ENCODE measurements at regions not wholly inside any gene's neighbourhood (a gene's known extent, or its start where the extent isn't known, plus 50 kb on each side); places are given as distances from the start of the nearest gene placed in this dataset.

DNA sequence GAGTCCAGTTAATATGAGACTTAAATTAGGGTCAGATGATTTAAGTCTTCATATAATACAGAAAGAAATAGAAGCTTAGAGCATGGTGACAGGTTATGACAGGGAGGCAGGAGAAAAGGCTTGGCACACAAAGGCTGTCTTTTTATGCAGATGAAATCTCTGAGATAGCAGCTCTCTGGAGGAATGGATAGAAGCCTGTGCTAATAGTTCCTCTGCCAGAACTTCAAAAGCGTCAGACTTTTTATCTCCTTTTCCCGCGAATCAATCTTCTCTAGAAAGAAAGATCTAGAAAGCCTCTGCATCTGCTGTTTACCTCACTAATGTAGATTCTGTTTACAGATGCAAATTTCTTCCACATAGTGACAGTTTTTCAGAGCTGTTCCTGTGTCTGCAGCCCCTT, 1106.2 kb downstream of the XPNPEP1 start:
- FAIRE-seq = no peak
- DNase-seq (ENCODE audit: insufficient read length, low spot score) = no peak

GRCh38 chr10:108812906-108813305, 1110.4 kb downstream of the XPNPEP1 start:
- DNase-seq (ENCODE audit: insufficient read length, low spot score) (no peak), FAIRE-seq (no peak)

GRCh38 chr10:108812296-108812695, 1111.0 kb downstream of the XPNPEP1 start:
- DNase-seq (ENCODE audit: insufficient read length, low spot score) (no peak), FAIRE-seq (no peak)

- FAIRE-seq (no peak), DNase-seq (ENCODE audit: insufficient read length, low spot score) (no peak)
These were observed 1115.1 kb downstream of the XPNPEP1 start for GRCh38 chr10:108808228-108808627.

- no peak for DNase-seq (ENCODE audit: insufficient read length, low spot score)
These were observed 1121.4 kb downstream of the XPNPEP1 start for GRCh38 chr10:108801775-108802517.

GRCh38 chr10:108801220-108801619, 1122.1 kb downstream of the XPNPEP1 start:
- FAIRE-seq (no peak), DNase-seq (ENCODE audit: insufficient read length, low spot score) (no peak)

More at GRCh38 chr10:108801775-108802517, 1121.4 kb downstream of the XPNPEP1 start:
- no peak for FAIRE-seq

- FAIRE-seq = no peak
These were observed 1125.7 kb downstream of the XPNPEP1 start for GRCh38 chr10:108797573-108797972.

DNA sequence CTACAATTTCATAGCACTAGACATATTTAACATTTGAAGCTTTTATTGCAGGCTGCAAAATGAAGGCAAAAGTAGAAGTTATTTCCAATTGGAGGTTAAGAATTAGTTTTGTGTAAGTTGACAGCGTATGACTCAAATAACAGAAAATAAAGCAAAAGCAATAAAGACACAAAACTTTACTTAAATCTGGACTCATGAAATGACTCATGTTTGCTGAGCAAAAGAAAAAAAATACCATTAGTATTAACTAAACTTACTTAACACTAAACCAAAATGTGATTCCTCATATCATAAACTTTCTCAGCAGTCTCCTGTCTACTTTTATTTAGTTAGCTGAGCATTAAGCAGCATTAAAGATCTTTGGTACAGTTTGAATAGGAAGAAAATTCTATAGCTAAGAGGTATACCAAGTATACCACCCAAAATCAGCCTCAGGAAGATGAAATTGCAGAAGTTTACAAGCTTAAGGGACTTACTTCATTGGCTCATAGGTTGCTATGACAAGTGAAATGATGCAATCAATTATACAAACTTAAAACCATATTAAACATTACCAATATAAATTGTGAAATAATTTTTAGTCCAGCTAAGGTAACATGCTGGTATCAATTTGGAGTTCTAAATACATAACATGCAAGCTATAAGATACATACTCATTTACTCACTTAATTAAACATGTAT, 1131.4 kb downstream of the XPNPEP1 start:
- DNase-seq (ENCODE audit: insufficient read length, low spot score) = no peak
- no peak for FAIRE-seq

More at GRCh38 chr10:108797573-108797972, 1125.7 kb downstream of the XPNPEP1 start:
- no peak for DNase-seq (ENCODE audit: insufficient read length, low spot score)

DNA sequence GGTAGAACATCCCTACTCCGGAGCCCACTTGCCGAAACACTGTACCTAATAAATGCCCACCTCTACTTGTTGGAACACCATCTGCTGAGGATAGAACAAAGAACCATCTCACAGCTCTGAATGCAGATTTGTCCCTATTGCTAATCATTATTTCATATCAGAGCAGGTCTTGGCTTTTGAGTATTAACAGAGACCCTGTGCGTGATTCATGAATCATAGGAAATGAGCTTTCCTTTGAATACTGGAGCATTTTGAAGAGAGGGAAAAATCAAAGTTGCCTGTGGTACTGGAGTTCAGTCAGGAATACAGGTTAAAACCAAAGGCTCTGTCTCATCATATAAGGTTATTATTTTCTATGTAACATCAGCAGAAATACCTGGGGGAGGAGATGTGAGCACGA, 1132.3 kb downstream of the XPNPEP1 start:
- DNase-seq (ENCODE audit: insufficient read length, low spot score) (no peak), FAIRE-seq (no peak)

GRCh38 chr10:108789919-108790318, 1133.4 kb downstream of the XPNPEP1 start:
- DNase-seq (ENCODE audit: insufficient read length, low spot score) (no peak), FAIRE-seq (no peak)

DNA sequence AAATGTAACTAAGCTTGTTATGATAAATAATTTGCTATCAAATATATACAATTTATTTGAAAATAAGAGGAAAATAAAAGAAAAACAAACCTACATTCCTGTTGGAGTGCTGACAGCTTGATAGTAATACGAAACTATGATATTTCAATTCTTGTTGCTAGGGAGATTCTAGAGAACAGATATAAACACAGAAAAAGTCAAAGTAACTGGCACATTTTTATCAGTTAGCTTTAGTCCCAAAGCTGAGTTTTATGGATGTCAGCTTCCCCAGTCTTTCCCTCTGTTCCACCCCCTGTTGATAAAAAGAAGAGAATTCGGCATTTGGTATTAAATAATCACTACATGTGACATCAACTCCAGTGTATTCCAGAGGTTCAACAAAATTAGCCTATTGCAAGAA, 1134.0 kb downstream of the XPNPEP1 start:
- FAIRE-seq (no peak), DNase-seq (ENCODE audit: insufficient read length, low spot score) (no peak)

DNA sequence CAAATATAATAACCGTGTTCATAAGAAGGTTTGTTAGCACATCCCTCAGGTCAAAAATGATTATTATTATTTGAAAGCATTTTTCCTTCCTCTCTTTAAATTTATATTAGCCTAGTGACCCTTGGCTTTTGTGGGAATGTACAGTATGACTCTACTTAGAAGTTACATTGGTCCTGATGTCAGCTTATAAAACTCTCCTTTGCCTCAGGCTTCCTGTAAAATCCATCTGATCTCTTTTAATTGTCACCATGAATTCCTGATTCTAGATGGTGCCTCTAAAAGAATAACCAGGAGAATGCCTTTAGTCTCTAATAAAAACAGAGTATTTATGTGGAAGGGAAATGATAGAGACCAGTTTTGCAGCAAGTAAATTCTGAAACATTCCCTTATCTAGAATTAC, 1134.4 kb downstream of the XPNPEP1 start:
- FAIRE-seq = no peak
- DNase-seq (ENCODE audit: insufficient read length, low spot score) = no peak

DNA sequence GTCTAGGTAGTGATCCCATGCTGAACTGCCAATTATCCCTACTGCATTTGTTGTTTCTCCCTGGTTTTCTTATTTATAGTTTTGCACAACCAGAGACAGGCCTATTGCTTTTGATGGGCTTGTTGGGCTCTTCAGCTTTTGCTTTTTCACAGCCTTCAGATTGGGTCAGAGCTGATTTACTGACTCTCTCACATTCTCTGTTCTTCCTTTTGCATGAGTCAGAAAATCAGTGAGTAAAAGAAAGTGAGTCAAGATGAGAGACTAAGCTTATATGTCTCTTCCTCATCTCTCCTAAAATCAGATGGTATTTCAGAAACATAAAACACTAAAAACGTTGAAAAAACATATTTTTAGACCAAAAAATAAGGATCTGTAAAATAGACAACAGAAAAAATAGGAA, 1135.4 kb downstream of the XPNPEP1 start:
- no peak for FAIRE-seq

GRCh38 chr10:108785011-108785410, 1138.3 kb downstream of the XPNPEP1 start:
- FAIRE-seq = no peak
- no peak for DNase-seq (ENCODE audit: insufficient read length, low spot score)

More for the DNA sequence above, 1135.4 kb downstream of the XPNPEP1 start:
- no peak for DNase-seq (ENCODE audit: insufficient read length, low spot score)

DNA sequence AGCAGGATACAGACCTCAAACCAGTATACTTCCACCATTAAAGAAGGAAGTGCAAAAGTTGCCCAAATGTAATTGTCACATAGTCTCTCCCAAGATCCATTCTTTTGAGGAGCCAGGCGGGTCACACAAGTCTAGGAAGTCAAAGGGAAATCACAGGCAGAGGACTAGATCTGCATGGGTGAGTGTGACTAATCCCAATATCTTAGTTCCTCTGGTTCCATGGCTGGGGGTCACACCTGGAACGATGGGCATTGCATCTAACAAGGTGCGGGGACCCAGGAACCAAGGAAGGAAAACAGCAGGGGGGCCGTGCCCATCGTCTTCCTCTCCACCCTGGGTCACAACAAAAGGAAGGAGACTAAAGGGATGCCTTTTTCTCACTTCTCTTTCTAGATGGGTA, 1138.8 kb downstream of the XPNPEP1 start:
- FAIRE-seq = no peak
- DNase-seq (ENCODE audit: insufficient read length, low spot score) = no peak

- peak; percentile 60 for FAIRE-seq
- peak; percentile 6 for DNase-seq (ENCODE audit: insufficient read length, low spot score)
These were observed 1139.4 kb downstream of the XPNPEP1 start for GRCh38 chr10:108783897-108784296.

GRCh38 chr10:108782411-108782810, 1140.9 kb downstream of the XPNPEP1 start:
- FAIRE-seq (no peak), DNase-seq (ENCODE audit: insufficient read length, low spot score) (no peak)

- FAIRE-seq = no peak
- no peak for DNase-seq (ENCODE audit: insufficient read length, low spot score)
These were observed 1143.8 kb downstream of the XPNPEP1 start for GRCh38 chr10:108779501-108779900.

- FAIRE-seq (no peak), DNase-seq (ENCODE audit: insufficient read length, low spot score) (no peak)
These were observed 1147.3 kb downstream of the XPNPEP1 start for GRCh38 chr10:108775911-108776475.

GRCh38 chr10:108771106-108771505, 1152.2 kb downstream of the XPNPEP1 start:
- no peak for FAIRE-seq

GRCh38 chr10:108765794-108766193, 1157.5 kb downstream of the XPNPEP1 start:
- DNase-seq (ENCODE audit: insufficient read length, low spot score) (no peak), FAIRE-seq (no peak)

More at GRCh38 chr10:108771106-108771505, 1152.2 kb downstream of the XPNPEP1 start:
- DNase-seq (ENCODE audit: insufficient read length, low spot score) = no peak

DNA sequence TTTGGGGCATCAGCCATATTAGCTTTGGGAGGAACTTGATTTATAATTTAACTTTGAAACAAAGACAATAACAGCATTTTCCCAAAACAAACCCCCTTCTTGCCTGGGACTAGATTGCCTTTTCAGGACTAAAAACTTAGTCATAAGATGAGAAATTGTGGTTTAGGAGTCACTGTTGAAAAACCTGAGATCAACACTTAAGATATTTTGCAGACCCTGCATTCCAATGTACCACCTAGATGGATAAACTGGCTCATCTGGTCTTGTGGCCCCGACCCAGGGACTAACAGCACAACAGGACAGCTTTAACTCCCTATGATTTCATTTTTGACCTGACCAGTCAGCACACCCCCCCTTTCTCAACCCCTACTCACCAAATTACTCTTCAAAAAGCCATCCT, 1165.4 kb downstream of the XPNPEP1 start:
- FAIRE-seq = no peak
- no peak for DNase-seq (ENCODE audit: insufficient read length, low spot score)

Data from GM19239 (cell line).